H9 (cell line): ENCODE measurements at regions not wholly inside any gene's neighbourhood (a gene's known extent, or its start where the extent isn't known, plus 50 kb on each side); places are given as distances from the start of the nearest gene placed in this dataset.

ENCODE experiments used
- DNase-seq: peaks from one replicate; pipeline ENCODE4 v3.0.0-alpha.2; 2017
- H2AFZ ChIP-seq: one replicate; pipeline ENCODE4 v1.6.1; 2013; ENCODE audit warnings: mild to moderate bottlenecking, low read length, control low read depth, moderate library complexity
- H2AK5ac ChIP-seq: 2 replicates; pipeline ENCODE4 v1.6.1; 2013; ENCODE audit warnings: low read length, control low read depth, mixed read lengths; ENCODE audit not compliant: insufficient read length
- H2BK120ac ChIP-seq: one replicate; pipeline ENCODE4 v1.6.1; 2013; ENCODE audit warnings: low read depth, mild to moderate bottlenecking, low read length, control low read depth, inconsistent platforms; ENCODE audit not compliant: poor library complexity, severe bottlenecking
- H2BK12ac ChIP-seq: 2 replicates; pipeline ENCODE4 v1.6.1; 2013; ENCODE audit warnings: low read length, control low read depth, mixed read lengths, low read depth; ENCODE audit not compliant: insufficient read length
- H2BK15ac ChIP-seq: 2 replicates; pipeline ENCODE4 v1.6.1; 2013; ENCODE audit warnings: low read depth, low read length, control low read depth
- H2BK20ac ChIP-seq: one replicate; pipeline ENCODE4 v1.6.1; 2013; ENCODE audit warnings: low read depth, mild to moderate bottlenecking, low read length, control low read depth, inconsistent platforms; ENCODE audit not compliant: poor library complexity, severe bottlenecking
- H2BK5ac ChIP-seq: 2 replicates; pipeline ENCODE4 v1.6.1; 2013; ENCODE audit warnings: low read length, control low read depth, mixed read lengths; ENCODE audit not compliant: insufficient read length
- H3K14ac ChIP-seq: 2 replicates; pipeline ENCODE4 v1.6.1; 2013; ENCODE audit warnings: low read length, control low read depth; ENCODE audit not compliant: insufficient read depth
- H3K18ac ChIP-seq: 2 replicates; pipeline ENCODE4 v1.6.1; 2013; ENCODE audit warnings: low read depth, mild to moderate bottlenecking, mixed read lengths, low read length, control low read depth; ENCODE audit not compliant: insufficient read length
- H3K23ac ChIP-seq: 2 replicates; pipeline ENCODE4 v1.6.1; 2013; ENCODE audit warnings: low read length, control low read depth, mixed read lengths, low read depth; ENCODE audit not compliant: insufficient read length
- H3K23me2 ChIP-seq: 2 replicates; pipeline ENCODE4 v1.6.1; 2013; ENCODE audit warnings: low read depth, mild to moderate bottlenecking, mixed read lengths, low read length, control low read depth; ENCODE audit not compliant: insufficient read length, poor library complexity, severe bottlenecking
- H3K27ac ChIP-seq: 2 replicates; pipeline ENCODE4 v1.5.1; 2013; ENCODE audit warnings: low read length, control low read depth, mixed read lengths, low read depth; ENCODE audit not compliant: insufficient read length
- H3K27me3 ChIP-seq: 2 replicates; pipeline ENCODE4 v1.6.1; 2013; ENCODE audit warnings: low read length, control low read depth, inconsistent platforms; ENCODE audit not compliant: insufficient read depth
- H3K4ac ChIP-seq: 2 replicates; pipeline ENCODE4 v1.6.1; 2013; ENCODE audit warnings: low read depth, mild to moderate bottlenecking, control low read depth, inconsistent platforms, low read length, moderate library complexity
- H3K4me1 ChIP-seq: 2 replicates; pipeline ENCODE4 v1.6.1; 2013; ENCODE audit warnings: low read length, control low read depth, inconsistent platforms; ENCODE audit not compliant: insufficient read depth
- H3K4me2 ChIP-seq: 2 replicates; pipeline ENCODE4 v1.6.1; 2013; ENCODE audit warnings: low read length, control low read depth, mixed read lengths; ENCODE audit not compliant: insufficient read length, insufficient read depth
- H3K56ac ChIP-seq: 2 replicates; pipeline ENCODE4 v1.6.1; 2013; ENCODE audit warnings: low read depth, mild to moderate bottlenecking, mixed read lengths, low read length, control low read depth; ENCODE audit not compliant: insufficient read length
- H3K79me1 ChIP-seq: 2 replicates; pipeline ENCODE4 v1.6.1; 2013; ENCODE audit warnings: low read depth, mild to moderate bottlenecking, moderate library complexity, low read length, control low read depth, inconsistent platforms; ENCODE audit not compliant: insufficient read depth, poor library complexity, severe bottlenecking
- H3K79me2 ChIP-seq: 2 replicates; pipeline ENCODE4 v1.6.1; 2013; ENCODE audit warnings: low read length, control low read depth, inconsistent platforms; ENCODE audit not compliant: insufficient read depth
- H3K9ac ChIP-seq: 2 replicates; pipeline ENCODE4 v1.6.1; 2013; ENCODE audit warnings: low read length, control low read depth, mixed read lengths; ENCODE audit not compliant: insufficient read length; ENCODE audit errors: extremely low read depth
- H3K9me3 ChIP-seq: one replicate; pipeline ENCODE4 v1.6.1; 2013; ENCODE audit warnings: low read depth, low read length, inconsistent platforms; ENCODE audit not compliant: control insufficient read depth
- H3T11ph ChIP-seq: one replicate; pipeline ENCODE4 v1.6.1; 2013; ENCODE audit warnings: mild to moderate bottlenecking, low read length, control low read depth, inconsistent platforms
- H4K20me1 ChIP-seq: one replicate; pipeline ENCODE4 v1.6.1; 2013; ENCODE audit not compliant: control insufficient read depth, insufficient read length, insufficient read depth
- H4K5ac ChIP-seq: 2 replicates; pipeline ENCODE4 v1.6.1; 2013; ENCODE audit warnings: low read depth, mild to moderate bottlenecking, mixed read lengths, low read length, control low read depth; ENCODE audit not compliant: insufficient read length
- H4K8ac ChIP-seq: replicated peaks from 2 replicates; pipeline ENCODE4 v1.6.1; 2013; ENCODE audit warnings: low read length, control low read depth, mixed read lengths, low read depth; ENCODE audit not compliant: insufficient read length
- H4K91ac ChIP-seq: 2 replicates; pipeline ENCODE4 v1.6.1; 2013; ENCODE audit warnings: low read depth, mild to moderate bottlenecking, moderate library complexity, mixed read lengths, low read length, control low read depth; ENCODE audit not compliant: insufficient read length
- H3K27ac Mint-ChIP-seq, 3 experiments: 2 replicates in 2 of 3; 3 replicates in 1 of 3; pipeline ENCODE4 v1.8.0; 2020 to 2021; ENCODE audit warnings: mixed read lengths in 3 of 3, mild to moderate bottlenecking in 1 of 3, moderate library complexity in 1 of 3
- H3K27me3 Mint-ChIP-seq: 2 replicates; pipeline ENCODE4 v1.8.0; 2021; ENCODE audit warnings: low read depth, mild to moderate bottlenecking, moderate library complexity, mixed read lengths
- H3K36me3 Mint-ChIP-seq, 3 experiments: 2 replicates in 2 of 3; 3 replicates in 1 of 3; pipeline ENCODE4 v1.8.0; 2020 to 2021; ENCODE audit warnings: low read depth in 3 of 3, mixed read lengths in 3 of 3; ENCODE audit not compliant: insufficient read depth in 1 of 3
- H3K4me1 Mint-ChIP-seq, 2 experiments: 2 replicates each; pipeline ENCODE4 v1.8.0; 2020; ENCODE audit warnings: mixed read lengths in 2 of 2
- H3K4me3 Mint-ChIP-seq, 2 experiments: 2 replicates in 1 of 2; 3 replicates in 1 of 2; pipeline ENCODE4 v1.8.0; 2020 to 2021; ENCODE audit warnings: mild to moderate bottlenecking in 2 of 2, mixed read lengths in 2 of 2, moderate library complexity in 1 of 2
- H3K9me3 Mint-ChIP-seq, 2 experiments: 2 replicates in 1 of 2; 3 replicates in 1 of 2; pipeline ENCODE4 v1.8.0; 2020; ENCODE audit warnings: mild to moderate bottlenecking in 2 of 2, mixed read lengths in 2 of 2, moderate library complexity in 1 of 2
- WGBS: extraction: QIAGEN DNeasy Blood & Tissue Kit; methylation state at CpG from one replicate; pipeline ENCODE4 v1.1.7; 2013; ENCODE audit warnings: missing lambda C conversion rate, low lambda C conversion rate, mixed read lengths; ENCODE audit not compliant: insufficient read length; ENCODE audit errors: extremely low coverage; 5-methylcytosine and 5-hydroxymethylcytosine counted together
- TF ChIP-seq, protein P1 (sequence below): fragments of 200-600 bp; sonication (generic); conservative IDR thresholded peaks from 3 replicates; pipeline ENCODE4 v1.8.0; 2021; ENCODE audit warnings: antibody characterized with exemption, mild to moderate bottlenecking

GRCh38 chr20:11766961-11767360 is 150.7 kb upstream of the BTBD3 start:
- H3K27ac Mint-ChIP-seq: peak overlapping the region in 2 of 3 experiments; percentile 66 to 90; a peak in 4 of 7 replicates
- Histone ChIP-seq H2AK5ac (no peak overlapping the region), H2BK5ac (no peak overlapping the region), H3K4me1 (peaks cover 5% of the 10 kb centered on the region; the same call in 1 of the 2 replicates), H2AFZ (no peak overlapping the region), H2BK15ac (no peak overlapping the region), H4K8ac (no peak overlapping the region), H3K9ac (no peak overlapping the region), H3K23ac (no peak overlapping the region), H4K5ac (no peak overlapping the region), H3T11ph (no peak overlapping the region), H3K4ac (no peak overlapping the region), H3K23me2 (no peaks in the 10 kb centered on the region), H3K27ac (no peak overlapping the region), H3K9me3 (no peaks in the 10 kb centered on the region), H2BK20ac (no peak overlapping the region), H3K18ac (no peak overlapping the region), H3K14ac (no peak overlapping the region), H3K79me2 (no peaks in the 10 kb centered on the region), H3K4me2 (no peak overlapping the region), H2BK12ac (no peak overlapping the region), H2BK120ac (no peak overlapping the region), H3K27me3 (no peaks in the 10 kb centered on the region; the same call in 1 of the 2 replicates), H3K79me1 (no peaks in the 10 kb centered on the region), H3K56ac (no peak overlapping the region), H4K20me1 (no peaks in the 10 kb centered on the region), H4K91ac (no peak overlapping the region)
- TF ChIP-seq, protein P1, sequence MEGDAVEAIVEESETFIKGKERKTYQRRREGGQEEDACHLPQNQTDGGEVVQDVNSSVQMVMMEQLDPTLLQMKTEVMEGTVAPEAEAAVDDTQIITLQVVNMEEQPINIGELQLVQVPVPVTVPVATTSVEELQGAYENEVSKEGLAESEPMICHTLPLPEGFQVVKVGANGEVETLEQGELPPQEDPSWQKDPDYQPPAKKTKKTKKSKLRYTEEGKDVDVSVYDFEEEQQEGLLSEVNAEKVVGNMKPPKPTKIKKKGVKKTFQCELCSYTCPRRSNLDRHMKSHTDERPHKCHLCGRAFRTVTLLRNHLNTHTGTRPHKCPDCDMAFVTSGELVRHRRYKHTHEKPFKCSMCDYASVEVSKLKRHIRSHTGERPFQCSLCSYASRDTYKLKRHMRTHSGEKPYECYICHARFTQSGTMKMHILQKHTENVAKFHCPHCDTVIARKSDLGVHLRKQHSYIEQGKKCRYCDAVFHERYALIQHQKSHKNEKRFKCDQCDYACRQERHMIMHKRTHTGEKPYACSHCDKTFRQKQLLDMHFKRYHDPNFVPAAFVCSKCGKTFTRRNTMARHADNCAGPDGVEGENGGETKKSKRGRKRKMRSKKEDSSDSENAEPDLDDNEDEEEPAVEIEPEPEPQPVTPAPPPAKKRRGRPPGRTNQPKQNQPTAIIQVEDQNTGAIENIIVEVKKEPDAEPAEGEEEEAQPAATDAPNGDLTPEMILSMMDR: no peak
- no peak overlapping the region for H3K4me3 Mint-ChIP-seq
- H3K36me3 Mint-ChIP-seq: peaks cover 0 to 3% (median 0%) of the 10 kb centered on the region in 3 experiments; a peak in 2 of 7 replicates
- H3K4me1 Mint-ChIP-seq: peaks cover 26 to 27% of the 10 kb centered on the region in 2 experiments
- no CpG with 5 or more reads among the region's 6 CpGs for WGBS
- 0 out of 5 replicates have a peak, but pooled peaks cover 0 to 3% of the 10 kb centered on the region in 2 experiments for H3K9me3 Mint-ChIP-seq
- peaks cover 7% of the 10 kb centered on the region for H3K27me3 Mint-ChIP-seq
- DNase-seq: peak; percentile 65
